GM19023 (cell line): ENCODE measurements at regions not wholly inside any gene's neighbourhood (a gene's known extent, or its start where the extent isn't known, plus 50 kb on each side); places are given as distances from the start of the nearest gene placed in this dataset.
"Not testable (repeated sequence)": the region's sequence is repeated elsewhere in the genome, so short reads cannot be mapped to it uniquely, and the experiment has no call there.

Experiments used
- ATAC-seq: cut with Tn5 transposase; IDR thresholded peaks from one replicate; pipeline ENCODE4 v1.9.1; 2021; ENCODE audit warnings: mild to moderate bottlenecking, moderate library complexity; ENCODE audit not compliant: unreplicated experiment

- ATAC-seq = no peak
These were observed 62.3 kb upstream of the TLL1 start for GRCh38 chr4:165810726-165811125.

GRCh38 chr4:165813606-165814005 lies 59.4 kb upstream of the TLL1 start:
- ATAC-seq = no peak

- no peak for ATAC-seq
These were observed 58.6 kb upstream of the TLL1 start for GRCh38 chr4:165814256-165815020.

GRCh38 chr4:165819126-165819525 lies 53.9 kb upstream of the TLL1 start:
- not testable (repeated sequence) for ATAC-seq
